ENCODE measurements at regions not wholly inside any gene's neighbourhood (a gene's known extent, or its start where the extent isn't known, plus 50 kb on each side); places are given as distances from the start of the nearest gene placed in this dataset.
A peak's percentile ranks its signal among the peaks of the same experiment; 100 is the strongest.

- peak; percentile 50 for DNase-seq
Observed at GRCh38 chr3:193780810-193781478, 187.9 kb downstream of the OPA1 start.

GRCh38 chr3:193782276-193782647 lies 189.3 kb downstream of the OPA1 start:
- DNase-seq: no peak

- no peak for DNase-seq
Observed at GRCh38 chr3:193782747-193783146, 189.7 kb downstream of the OPA1 start.

- DNase-seq: no peak
Observed at GRCh38 chr3:193783166-193783896, 190.3 kb downstream of the OPA1 start.

GRCh38 chr3:193784822-193785221 lies 191.8 kb downstream of the OPA1 start:
- DNase-seq: no peak

GRCh38 chr3:193787496-193787870 lies 194.5 kb downstream of the OPA1 start:
- DNase-seq: no peak

- peak; percentile 22 for DNase-seq
Observed at GRCh38 chr3:193788189-193788991, 195.4 kb downstream of the OPA1 start.

GRCh38 chr3:193789455-193789854 lies 196.4 kb downstream of the OPA1 start:
- no peak for DNase-seq

- no peak for DNase-seq
Observed at GRCh38 chr3:193790086-193790990, 197.3 kb downstream of the OPA1 start.

- peak; percentile 74 for DNase-seq
Observed at GRCh38 chr3:193791041-193792032, 198.3 kb downstream of the OPA1 start.

GRCh38 chr3:193793123-193793522 lies 200.1 kb downstream of the OPA1 start:
- no peak for DNase-seq

- no peak for DNase-seq
Observed at GRCh38 chr3:193794002-193794881, 201.2 kb downstream of the OPA1 start.

- DNase-seq: no peak
Observed at GRCh38 chr3:193795062-193795690, 202.2 kb downstream of the OPA1 start.

- DNase-seq: no peak
Observed at GRCh38 chr3:193796089-193796488, 203.1 kb downstream of the OPA1 start.

GRCh38 chr3:193797566-193797965 lies 204.6 kb downstream of the OPA1 start:
- no peak for DNase-seq

GRCh38 chr3:193798051-193798450 lies 205.0 kb downstream of the OPA1 start:
- DNase-seq: no peak

GRCh38 chr3:193800138-193801043 lies 207.4 kb downstream of the OPA1 start:
- DNase-seq: no peak

GRCh38 chr3:193801097-193801496 lies 208.1 kb downstream of the OPA1 start:
- no peak for DNase-seq

- no peak for DNase-seq
Observed at GRCh38 chr3:193803288-193803687, 210.3 kb downstream of the OPA1 start.

Data from NCI-H2029 (cell line).